BE2C (cell line): ENCODE measurements at regions not wholly inside any gene's neighbourhood (a gene's known extent, or its start where the extent isn't known, plus 50 kb on each side); places are given as distances from the start of the nearest gene placed in this dataset.

ENCODE experiments used
- DNase-seq: peaks from one replicate; pipeline ENCODE4 v3.0.0-alpha.2; 2020
- H3K27me3 ChIP-seq: fragments of 250-450 bp; sonication (Bioruptor Pico); 2 replicates; pipeline ENCODE4 v1.5.1; 2020; ENCODE audit warnings: mild to moderate bottlenecking
- H3K36me3 ChIP-seq: fragments of 250-450 bp; sonication (Bioruptor Pico); 2 replicates; pipeline ENCODE4 v1.5.1; 2020; ENCODE audit warnings: mild to moderate bottlenecking
- H3K4me1 ChIP-seq: fragments of 250-450 bp; sonication (Bioruptor Pico); 2 replicates; pipeline ENCODE4 v1.5.1; 2020
- H3K4me3 ChIP-seq: 2 replicates; pipeline ENCODE4 v1.5.1; 2011; ENCODE audit warnings: low read depth, low read length
- H3K9me3 ChIP-seq: fragments of 250-450 bp; sonication (Bioruptor Pico); 2 replicates; pipeline ENCODE4 v1.5.1; 2020
- TF ChIP-seq, protein P1 (sequence below): IDR thresholded peaks from 2 replicates; pipeline ENCODE4 v1.5.1; 2012; ENCODE audit warnings: mild to moderate bottlenecking, low read depth, low read length

DNA sequence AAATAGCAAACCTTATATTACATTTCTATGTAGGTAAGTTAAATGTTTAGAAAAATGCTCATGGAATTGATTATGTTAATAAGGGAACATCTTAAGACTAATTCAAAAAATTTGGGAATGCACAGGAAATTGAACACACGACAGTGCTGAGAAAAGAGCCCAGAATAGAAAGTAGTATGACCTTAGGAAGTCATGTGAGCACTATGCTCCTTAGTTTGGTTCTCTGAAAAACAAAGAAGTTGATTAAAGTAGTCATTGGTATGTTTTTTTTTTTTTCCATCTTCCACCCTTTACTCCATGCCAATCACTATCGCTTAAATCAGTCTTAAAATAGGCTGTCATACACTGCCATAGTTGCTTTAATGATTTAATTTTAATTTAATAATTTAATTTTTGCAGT, 242.9 kb downstream of the ANKRD7 start:
- Histone ChIP-seq H3K4me1 (no peaks in the 10 kb centered on the region), H3K9me3 (no peaks in the 10 kb centered on the region), H3K4me3 (no peak overlapping the region), H3K36me3 (no peaks in the 10 kb centered on the region), H3K27me3 (no peaks in the 10 kb centered on the region)
- no peak for DNase-seq
- TF ChIP-seq, protein P1, sequence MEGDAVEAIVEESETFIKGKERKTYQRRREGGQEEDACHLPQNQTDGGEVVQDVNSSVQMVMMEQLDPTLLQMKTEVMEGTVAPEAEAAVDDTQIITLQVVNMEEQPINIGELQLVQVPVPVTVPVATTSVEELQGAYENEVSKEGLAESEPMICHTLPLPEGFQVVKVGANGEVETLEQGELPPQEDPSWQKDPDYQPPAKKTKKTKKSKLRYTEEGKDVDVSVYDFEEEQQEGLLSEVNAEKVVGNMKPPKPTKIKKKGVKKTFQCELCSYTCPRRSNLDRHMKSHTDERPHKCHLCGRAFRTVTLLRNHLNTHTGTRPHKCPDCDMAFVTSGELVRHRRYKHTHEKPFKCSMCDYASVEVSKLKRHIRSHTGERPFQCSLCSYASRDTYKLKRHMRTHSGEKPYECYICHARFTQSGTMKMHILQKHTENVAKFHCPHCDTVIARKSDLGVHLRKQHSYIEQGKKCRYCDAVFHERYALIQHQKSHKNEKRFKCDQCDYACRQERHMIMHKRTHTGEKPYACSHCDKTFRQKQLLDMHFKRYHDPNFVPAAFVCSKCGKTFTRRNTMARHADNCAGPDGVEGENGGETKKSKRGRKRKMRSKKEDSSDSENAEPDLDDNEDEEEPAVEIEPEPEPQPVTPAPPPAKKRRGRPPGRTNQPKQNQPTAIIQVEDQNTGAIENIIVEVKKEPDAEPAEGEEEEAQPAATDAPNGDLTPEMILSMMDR = no peak

DNA sequence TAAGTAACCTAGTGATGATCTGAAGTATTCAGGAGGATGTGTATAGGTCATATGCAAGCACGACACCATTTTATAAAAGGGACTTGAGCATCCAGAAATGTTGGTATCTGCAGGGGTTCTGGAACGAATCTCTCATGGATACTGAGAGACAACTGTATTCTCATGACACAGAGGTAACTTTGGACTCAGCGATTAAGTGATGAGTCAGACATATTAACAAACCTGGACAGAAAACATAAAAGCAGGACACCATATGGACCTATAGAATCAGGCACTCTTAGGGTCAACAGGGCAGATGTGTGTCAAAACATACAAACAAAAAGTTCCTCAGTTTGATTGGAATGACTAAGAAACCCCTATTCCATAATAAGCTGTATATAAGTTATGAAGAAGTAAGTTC, 248.1 kb downstream of the ANKRD7 start:
- Histone ChIP-seq H3K36me3 (no peaks in the 10 kb centered on the region), H3K4me1 (no peaks in the 10 kb centered on the region), H3K9me3 (no peaks in the 10 kb centered on the region), H3K27me3 (no peaks in the 10 kb centered on the region), H3K4me3 (no peak overlapping the region)
- TF ChIP-seq, protein P1 = no peak
- DNase-seq = no peak

DNA sequence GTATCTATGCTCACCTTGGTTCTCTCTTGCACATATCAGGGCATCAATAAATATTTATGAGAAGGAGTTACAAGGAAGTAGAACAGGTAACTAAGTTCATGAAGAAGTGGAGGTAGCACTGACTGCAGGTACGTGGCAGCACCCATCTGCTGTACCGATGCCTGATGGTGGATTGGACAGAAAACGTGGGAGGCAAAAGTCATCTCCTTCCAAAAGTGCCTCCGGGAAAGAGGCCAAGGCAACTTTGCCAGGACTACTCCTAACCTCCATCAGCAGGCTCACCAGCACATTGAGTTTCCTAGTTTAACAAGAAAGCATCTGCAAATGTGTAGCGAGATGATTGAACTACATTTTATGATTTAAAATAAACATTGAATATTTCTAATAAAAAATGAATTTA, 248.8 kb downstream of the ANKRD7 start:
- Histone ChIP-seq H3K4me3 (no peak overlapping the region), H3K9me3 (no peaks in the 10 kb centered on the region), H3K27me3 (no peaks in the 10 kb centered on the region), H3K4me1 (no peaks in the 10 kb centered on the region), H3K36me3 (no peaks in the 10 kb centered on the region)
- no peak for DNase-seq
- TF ChIP-seq, protein P1 = no peak

DNA sequence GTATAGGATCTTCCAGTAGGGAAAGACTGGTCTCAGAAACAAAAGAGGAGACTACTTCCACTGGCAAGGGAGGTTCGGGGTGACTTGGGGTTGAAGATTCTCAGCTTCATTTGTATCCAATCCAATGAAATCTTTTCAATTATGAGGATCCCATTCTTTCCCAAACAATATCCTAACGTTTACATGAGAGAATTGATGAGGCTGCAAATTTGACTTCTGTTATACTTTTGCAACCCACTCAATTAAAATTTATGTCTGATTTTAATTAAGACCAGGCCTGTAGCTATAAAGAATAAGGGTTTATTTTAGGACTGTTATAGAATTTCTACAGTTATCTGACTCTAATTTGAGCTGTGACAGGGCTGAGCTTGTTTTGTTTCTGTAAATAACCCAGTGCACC, 251.5 kb downstream of the ANKRD7 start:
- H3K27me3 ChIP-seq = no peaks in the 10 kb centered on the region
- no peaks in the 10 kb centered on the region for H3K36me3 ChIP-seq
- no peaks in the 10 kb centered on the region for H3K9me3 ChIP-seq
- TF ChIP-seq, protein P1 = no peak
- no peak for DNase-seq
- no peak overlapping the region for H3K4me3 ChIP-seq
- no peaks in the 10 kb centered on the region for H3K4me1 ChIP-seq

DNA sequence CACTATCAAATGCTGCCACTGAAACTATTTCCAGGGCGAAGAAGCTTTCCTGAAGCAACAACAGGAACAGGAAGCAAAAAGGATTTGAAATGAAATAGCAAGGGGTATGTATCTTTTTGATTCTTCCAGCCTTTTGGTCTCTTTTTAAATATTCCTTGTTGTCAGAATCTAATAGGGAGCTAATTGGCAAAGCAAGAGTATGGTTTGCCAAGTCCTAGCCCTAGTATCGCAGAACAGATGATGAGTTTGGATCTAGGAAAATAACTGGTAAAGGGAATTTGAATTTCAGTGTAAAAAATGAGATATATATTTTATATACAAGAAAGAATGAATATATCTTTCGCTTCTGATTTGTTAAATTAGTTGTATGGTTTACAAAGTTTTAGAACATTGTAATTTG, 252.5 kb downstream of the ANKRD7 start:
- Histone ChIP-seq H3K36me3 (no peaks in the 10 kb centered on the region), H3K27me3 (no peaks in the 10 kb centered on the region), H3K4me3 (no peak overlapping the region), H3K4me1 (no peaks in the 10 kb centered on the region), H3K9me3 (no peaks in the 10 kb centered on the region)
- no peak for DNase-seq
- TF ChIP-seq, protein P1 = no peak

DNA sequence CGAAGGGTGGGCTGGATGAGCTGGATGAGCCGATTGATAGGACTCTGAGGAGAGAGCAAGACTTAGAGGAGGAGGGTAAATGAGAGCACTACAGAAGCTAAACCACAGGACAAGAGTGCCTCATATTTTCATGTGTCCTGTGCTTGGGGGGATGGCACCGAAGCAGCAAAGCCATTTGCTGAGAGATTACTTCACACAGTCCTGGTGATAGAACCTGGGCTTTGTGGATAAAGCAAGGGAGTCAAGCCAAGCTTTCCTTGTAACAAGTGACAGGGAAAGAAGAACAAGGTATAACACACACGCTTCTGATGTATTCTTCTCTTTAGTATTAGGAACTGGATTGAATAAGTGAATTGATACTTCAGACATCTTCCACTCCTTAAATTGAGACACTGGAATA, 253.7 kb downstream of the ANKRD7 start:
- Histone ChIP-seq H3K27me3 (no peaks in the 10 kb centered on the region), H3K4me1 (no peaks in the 10 kb centered on the region), H3K9me3 (no peaks in the 10 kb centered on the region), H3K36me3 (no peaks in the 10 kb centered on the region), H3K4me3 (no peak overlapping the region)
- TF ChIP-seq, protein P1 = no peak
- no peak for DNase-seq
